Hepatocyte (in vitro differentiated cells): ENCODE measurements at regions not wholly inside any gene's neighbourhood (a gene's known extent, or its start where the extent isn't known, plus 50 kb on each side); places are given as distances from the start of the nearest gene placed in this dataset.

ENCODE experiments used
- DNase-seq: peaks from one replicate; pipeline ENCODE4 v3.0.0-alpha.2; 2016; ENCODE audit warnings: low spot score
- H2AFZ ChIP-seq: fragments of 200-600 bp; sonication (generic); 2 replicates; pipeline ENCODE4 v1.6.0; 2016; ENCODE audit warnings: antibody characterized with exemption, mild to moderate bottlenecking
- H3K27ac ChIP-seq: fragments of 200-600 bp; sonication (generic); 2 replicates; pipeline ENCODE4 v1.5.1; 2016; ENCODE audit warnings: mild to moderate bottlenecking
- H3K27me3 ChIP-seq: fragments of 200-600 bp; sonication (generic); 2 replicates; pipeline ENCODE4 v1.6.1; 2016
- H3K36me3 ChIP-seq: fragments of 200-600 bp; sonication (generic); replicated peaks from 2 replicates; pipeline ENCODE4 v1.5.1; 2016; ENCODE audit warnings: low read depth; ENCODE audit not compliant: insufficient read depth
- H3K4me1 ChIP-seq: fragments of 200-600 bp; sonication (generic); 2 replicates; pipeline ENCODE4 v1.5.1; 2016; ENCODE audit warnings: mild to moderate bottlenecking, moderate library complexity; ENCODE audit not compliant: insufficient read depth
- H3K4me2 ChIP-seq: fragments of 200-600 bp; sonication (generic); 2 replicates; pipeline ENCODE4 v1.6.0; 2016
- H3K4me3 ChIP-seq: fragments of 200-600 bp; sonication (generic); 2 replicates; pipeline ENCODE4 v1.5.1; 2016; ENCODE audit warnings: mild to moderate bottlenecking
- H3K79me2 ChIP-seq: fragments of 200-600 bp; sonication (generic); 2 replicates; pipeline ENCODE4 v1.6.0; 2017; ENCODE audit warnings: mild to moderate bottlenecking
- H3K9me2 ChIP-seq: fragments of 200-600 bp; sonication (generic); replicated peaks from 2 replicates; pipeline ENCODE4 v1.6.0; 2017; ENCODE audit warnings: mild to moderate bottlenecking; ENCODE audit not compliant: insufficient read depth
- H3K9me3 ChIP-seq: fragments of 200-600 bp; sonication (generic); 2 replicates; pipeline ENCODE4 v1.5.1; 2016; ENCODE audit warnings: low read depth, mild to moderate bottlenecking
- H4K20me1 ChIP-seq: fragments of 200-600 bp; sonication (generic); 2 replicates; pipeline ENCODE4 v1.6.0; 2016; ENCODE audit warnings: mild to moderate bottlenecking; ENCODE audit not compliant: insufficient read depth, poor library complexity, severe bottlenecking
- CTCF ChIP-seq: fragments of 200-600 bp; sonication (generic); IDR thresholded peaks from 2 replicates; pipeline ENCODE4 v1.5.1; 2016; ENCODE audit warnings: antibody characterized with exemption, mild to moderate bottlenecking; ENCODE audit not compliant: poor library complexity
- EZH2 ChIP-seq: fragments of 200-600 bp; sonication (generic); IDR thresholded peaks from 2 replicates; pipeline ENCODE4 v1.6.1; 2016; ENCODE audit warnings: antibody characterized with exemption, mild to moderate bottlenecking, borderline replicate concordance
- EZH2phosphoT487 ChIP-seq: fragments of 200-600 bp; sonication (generic); IDR thresholded peaks from one replicate; pipeline ENCODE4 v1.6.1; 2018; ENCODE audit warnings: antibody characterized with exemption, mild to moderate bottlenecking, low read depth, moderate library complexity; ENCODE audit not compliant: unreplicated experiment, severe bottlenecking
- WGBS: methylation state at CpG from one replicate; pipeline ENCODE4 v1.1.6; 2016; ENCODE audit warnings: low lambda C conversion rate; ENCODE audit errors: missing lambda C conversion rate; 5-methylcytosine and 5-hydroxymethylcytosine counted together

GRCh38 chr2:23200787-23201114 is 184.2 kb upstream of the KLHL29 start:
- Histone ChIP-seq H4K20me1 (no peaks in the 10 kb centered on the region), H3K4me2 (no peak overlapping the region), H3K27me3 (no peaks in the 10 kb centered on the region), H3K4me3 (no peak overlapping the region), H3K9me2 (no peaks in the 10 kb centered on the region), H3K27ac (no peak overlapping the region), H2AFZ (no peak overlapping the region), H3K4me1 (no peaks in the 10 kb centered on the region), H3K79me2 (no peaks in the 10 kb centered on the region), H3K36me3 (no peaks in the 10 kb centered on the region), H3K9me3 (no peaks in the 10 kb centered on the region)
- no peak for DNase-seq
- no peak for TF ChIP-seq EZH2
- no peak for TF ChIP-seq CTCF
- TF ChIP-seq EZH2phosphoT487, result no peak
- WGBS, result 70% methylated on average over 5 of the region's 5 CpGs

GRCh38 chr2:23203383-23203782 is 181.6 kb upstream of the KLHL29 start:
- DNase-seq, result no peak
- H3K4me2 ChIP-seq, result no peak overlapping the region
- no peaks in the 10 kb centered on the region for H3K79me2 ChIP-seq
- no peak overlapping the region for H3K4me3 ChIP-seq
- no peaks in the 10 kb centered on the region for H4K20me1 ChIP-seq
- no peaks in the 10 kb centered on the region for H3K9me3 ChIP-seq
- no peaks in the 10 kb centered on the region for H3K36me3 ChIP-seq
- H3K27ac ChIP-seq, result no peak overlapping the region
- TF ChIP-seq CTCF, result no peak
- TF ChIP-seq EZH2, result no peak
- no peak for TF ChIP-seq EZH2phosphoT487
- no peaks in the 10 kb centered on the region for H3K9me2 ChIP-seq
- H3K27me3 ChIP-seq, result no peaks in the 10 kb centered on the region
- H3K4me1 ChIP-seq, result no peaks in the 10 kb centered on the region
- H2AFZ ChIP-seq, result no peak overlapping the region

DNA sequence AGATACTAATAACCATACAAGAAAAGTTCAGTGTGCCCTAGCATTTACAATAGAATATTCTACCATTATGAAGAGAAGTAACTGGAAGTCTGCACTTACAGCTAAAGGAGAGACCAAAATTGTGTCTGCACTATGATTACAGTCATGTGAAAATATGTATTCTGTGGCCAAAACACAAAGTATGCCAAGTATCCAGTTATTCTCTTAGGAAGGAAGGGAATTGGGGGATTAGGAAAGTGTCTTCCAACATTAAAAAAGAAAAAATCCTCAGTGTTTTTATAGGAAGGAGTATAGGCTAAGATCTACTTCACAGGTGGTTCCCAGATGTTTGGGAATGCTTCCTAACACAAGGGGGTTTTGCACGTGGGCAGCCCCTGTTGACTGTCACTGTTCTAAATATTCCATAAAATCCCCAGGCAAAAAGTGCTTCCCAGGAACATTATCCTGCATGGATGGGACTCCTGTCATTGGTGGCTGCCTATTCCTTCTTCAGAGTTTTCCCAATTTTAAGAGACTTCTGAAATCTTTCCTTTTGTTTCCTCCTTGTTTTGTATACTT is 180.2 kb upstream of the KLHL29 start:
- 50% methylated on average over 1 of the region's 1 CpG for WGBS
- Histone ChIP-seq H3K9me2 (no peaks in the 10 kb centered on the region), H3K79me2 (no peaks in the 10 kb centered on the region), H3K27ac (no peak overlapping the region), H3K4me2 (no peak overlapping the region), H3K4me3 (no peak overlapping the region), H3K4me1 (peaks cover 10% of the 10 kb centered on the region), H2AFZ (no peak overlapping the region), H3K36me3 (no peaks in the 10 kb centered on the region), H3K27me3 (no peaks in the 10 kb centered on the region), H4K20me1 (no peaks in the 10 kb centered on the region), H3K9me3 (no peaks in the 10 kb centered on the region)
- no peak for DNase-seq
- TF ChIP-seq CTCF, result no peak
- no peak for TF ChIP-seq EZH2
- TF ChIP-seq EZH2phosphoT487, result no peak

DNA sequence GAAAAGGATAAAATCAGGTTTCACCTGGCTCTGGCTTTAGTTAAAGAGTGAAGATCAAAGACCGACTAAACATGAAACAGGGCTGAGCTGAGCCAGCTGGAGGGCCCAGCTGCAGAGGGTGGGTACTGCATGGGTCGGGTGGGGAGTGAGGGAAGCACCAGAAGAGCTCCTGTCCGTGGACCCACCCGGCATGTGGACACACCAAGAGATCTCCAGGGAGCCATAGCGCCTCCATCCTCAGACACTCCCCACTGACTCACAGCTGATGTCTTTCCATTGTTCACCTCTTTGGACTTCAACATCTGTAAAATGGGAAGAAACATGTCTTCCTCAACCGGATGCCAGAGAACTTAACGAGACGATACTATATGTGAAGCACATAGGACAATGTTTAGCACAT is 178.3 kb upstream of the KLHL29 start:
- Histone ChIP-seq H3K9me2 (no peaks in the 10 kb centered on the region), H3K27ac (no peak overlapping the region), H3K4me3 (no peak overlapping the region), H4K20me1 (no peaks in the 10 kb centered on the region), H2AFZ (no peak overlapping the region), H3K79me2 (no peaks in the 10 kb centered on the region), H3K9me3 (no peaks in the 10 kb centered on the region), H3K4me1 (peaks cover 10% of the 10 kb centered on the region), H3K36me3 (no peaks in the 10 kb centered on the region), H3K4me2 (no peak overlapping the region), H3K27me3 (no peaks in the 10 kb centered on the region)
- 94% methylated on average over 8 of the region's 8 CpGs for WGBS
- DNase-seq, result no peak
- TF ChIP-seq EZH2, result no peak
- TF ChIP-seq EZH2phosphoT487, result no peak
